Esophagus (tissue), 2 donors: ENCODE measurements at regions not wholly inside any gene's neighbourhood (a gene's known extent, or its start where the extent isn't known, plus 50 kb on each side); places are given as distances from the start of the nearest gene placed in this dataset.
"Not testable (repeated sequence)": the region's sequence is repeated elsewhere in the genome, so short reads cannot be mapped to it uniquely, and the experiment has no call there.

Source experiments
- H3K27ac ChIP-seq, 2 donors: one replicate each; pipeline ENCODE4 v1.5.1; 2013; ENCODE audit warnings: low read depth in 2 of 2, mild to moderate bottlenecking in 2 of 2, inconsistent platforms in 1 of 2, low read length in 1 of 2, moderate library complexity in 1 of 2
- H3K27me3 ChIP-seq, 2 donors: one replicate each; pipeline ENCODE4 v1.6.1; 2013; ENCODE audit warnings: low read length in 2 of 2, control low read depth in 1 of 2, mild to moderate bottlenecking in 1 of 2; ENCODE audit not compliant: insufficient read depth in 2 of 2, control insufficient read depth in 1 of 2
- H3K36me3 ChIP-seq, 2 donors: one replicate each; pipeline ENCODE4 v1.6.1; 2013; ENCODE audit warnings: low read length in 1 of 2; ENCODE audit not compliant: control insufficient read depth in 2 of 2, insufficient read depth in 2 of 2
- H3K4me1 ChIP-seq, 2 donors: one replicate each; pipeline ENCODE4 v1.6.1; 2013; ENCODE audit warnings: low read length in 1 of 2; ENCODE audit not compliant: control insufficient read depth in 2 of 2, insufficient read depth in 2 of 2
- H3K4me3 ChIP-seq, 2 donors: one replicate each; pipeline ENCODE4 v1.5.1; 2013; ENCODE audit warnings: low read length in 2 of 2, mild to moderate bottlenecking in 2 of 2, low read depth in 1 of 2, moderate library complexity in 1 of 2
- H3K9me3 ChIP-seq, 2 donors: one replicate each; pipeline ENCODE4 v1.6.1; 2013; ENCODE audit warnings: mild to moderate bottlenecking in 2 of 2, low read depth in 1 of 2, low read length in 1 of 2, moderate library complexity in 1 of 2; ENCODE audit not compliant: control insufficient read depth in 2 of 2, insufficient read depth in 1 of 2
- whole genome bisulfite sequencing, 2 donors: extraction: QIAGEN DNeasy Blood & Tissue Kit; methylation state at CpG; one replicate each; pipeline ENCODE4 v1.1.7; 2013; 5-methylcytosine and 5-hydroxymethylcytosine counted together
- donor health status: healthy with polysubstance abuse.
- donor health status: Bipolar disorder and iron deficiency.

DNA sequence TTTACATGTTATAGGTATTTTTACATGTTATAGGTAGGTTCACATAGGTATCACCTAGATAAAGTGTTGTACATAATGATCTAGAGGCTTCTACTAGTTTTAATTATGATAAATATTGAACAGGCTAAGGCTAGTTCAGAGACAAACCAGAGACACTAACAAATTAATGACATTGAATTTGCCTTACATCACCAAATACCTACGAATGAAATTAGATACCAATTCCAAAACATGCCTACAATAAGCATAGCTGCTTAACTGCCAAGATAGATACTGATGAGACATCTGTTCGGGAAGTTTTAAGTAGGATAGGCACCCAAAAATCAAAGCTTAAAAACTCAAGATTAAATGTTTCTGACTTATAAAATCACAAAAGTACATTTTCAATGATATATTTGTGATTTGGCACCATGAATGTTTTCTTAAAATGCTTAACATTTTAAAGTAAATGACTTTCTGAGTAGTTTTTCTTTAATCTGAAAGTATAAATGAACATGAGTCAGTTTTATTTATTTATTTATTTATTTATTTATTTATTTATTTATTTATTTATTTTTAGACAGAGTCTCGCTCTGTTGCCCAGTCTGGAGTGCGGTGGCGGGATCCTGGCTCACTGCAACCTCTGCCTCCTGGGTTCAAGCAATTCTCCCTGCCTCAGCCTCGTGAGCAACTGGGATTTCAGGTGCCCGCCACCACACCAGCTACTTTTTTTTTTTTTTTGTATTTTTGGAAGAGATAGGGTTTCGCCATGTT, 703.1 kb upstream of the ARRDC3 start:
- no peaks in the 10 kb centered on the region for H3K4me1 ChIP-seq
- WGBS, 2 donors, result 81 to 88% methylated on average over 8 of the region's 8 CpGs
- no peaks in the 10 kb centered on the region for H3K27me3 ChIP-seq
- H3K9me3 ChIP-seq, result no peaks in the 10 kb centered on the region
- H3K4me3 ChIP-seq, result no peak overlapping the region
- no peak overlapping the region for H3K27ac ChIP-seq
- H3K36me3 ChIP-seq, result no peaks in the 10 kb centered on the region

DNA sequence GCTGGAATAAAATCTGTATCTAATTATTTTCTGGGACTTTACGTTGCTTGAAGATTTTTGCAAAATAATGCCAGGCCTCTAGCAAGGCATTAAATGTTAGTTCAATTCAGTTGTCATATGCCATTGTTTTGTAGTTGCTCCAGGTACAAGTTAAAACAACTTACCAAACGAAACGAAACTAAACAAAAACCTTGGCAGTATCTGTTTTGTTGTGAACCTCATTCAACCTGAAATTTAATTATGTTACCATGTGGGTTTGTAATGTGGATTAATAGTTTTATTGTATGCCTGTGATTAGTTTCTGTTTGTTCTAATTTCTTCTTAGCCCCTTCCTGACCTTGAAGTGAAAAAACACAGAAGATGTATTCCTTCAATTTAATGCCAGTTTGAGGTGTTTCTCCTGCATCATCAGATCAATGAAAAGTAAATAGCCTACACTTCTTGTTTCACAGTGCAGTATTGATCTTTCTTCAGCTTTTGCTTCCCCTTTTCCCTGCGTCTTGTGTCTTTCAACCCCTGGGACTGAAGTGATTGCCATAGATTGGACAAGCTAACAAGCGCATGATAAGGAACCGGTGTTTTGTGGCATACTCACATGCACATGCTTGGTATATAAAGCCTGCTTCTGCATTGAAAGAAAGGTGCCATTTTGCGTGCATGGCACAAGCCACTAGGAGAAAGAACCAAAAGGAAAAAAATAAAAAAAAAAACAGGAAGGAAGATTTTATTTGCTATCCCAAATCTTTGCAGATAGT, 699.0 kb upstream of the ARRDC3 start:
- 48 to 52% methylated on average over 7 of the region's 7 CpGs for WGBS, 2 donors
- no peaks in the 10 kb centered on the region for H3K9me3 ChIP-seq
- peak overlapping the region in 1 of 2 donors; percentile 18 for H3K4me3 ChIP-seq
- H3K36me3 ChIP-seq, result no peaks in the 10 kb centered on the region
- no peak overlapping the region for H3K27ac ChIP-seq
- H3K4me1 ChIP-seq, result no peaks in the 10 kb centered on the region
- H3K27me3 ChIP-seq, result no peaks in the 10 kb centered on the region

DNA sequence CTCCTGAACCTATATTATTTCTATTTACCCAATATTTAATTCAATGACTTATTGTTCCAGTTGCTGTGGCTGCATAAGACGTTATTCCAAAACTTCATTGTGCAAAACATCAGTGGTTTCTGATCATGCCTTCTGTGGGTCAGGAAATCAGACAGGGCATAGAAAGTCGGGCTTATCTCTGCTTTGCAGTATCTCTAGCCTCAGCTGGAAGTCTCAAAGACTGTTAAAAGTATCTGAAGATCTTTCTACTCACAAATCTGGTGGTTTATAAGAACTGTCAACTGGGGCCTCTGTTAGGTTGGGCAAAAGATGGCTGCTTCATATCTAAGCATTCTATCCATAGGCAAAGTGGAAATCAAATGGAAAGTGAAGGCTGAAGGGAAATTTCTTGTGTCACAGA, 687.7 kb upstream of the ARRDC3 start:
- Histone ChIP-seq H3K27ac (no peak overlapping the region), H3K4me3 (no peak overlapping the region), H3K9me3 (peaks cover 0 to 3% of the 10 kb centered on the region in 2 donors), H3K36me3 (no peaks in the 10 kb centered on the region), H3K27me3 (no peaks in the 10 kb centered on the region), H3K4me1 (no peaks in the 10 kb centered on the region)
- WGBS, 2 donors, result 40 to 41% methylated on average over 2 of the region's 2 CpGs

DNA sequence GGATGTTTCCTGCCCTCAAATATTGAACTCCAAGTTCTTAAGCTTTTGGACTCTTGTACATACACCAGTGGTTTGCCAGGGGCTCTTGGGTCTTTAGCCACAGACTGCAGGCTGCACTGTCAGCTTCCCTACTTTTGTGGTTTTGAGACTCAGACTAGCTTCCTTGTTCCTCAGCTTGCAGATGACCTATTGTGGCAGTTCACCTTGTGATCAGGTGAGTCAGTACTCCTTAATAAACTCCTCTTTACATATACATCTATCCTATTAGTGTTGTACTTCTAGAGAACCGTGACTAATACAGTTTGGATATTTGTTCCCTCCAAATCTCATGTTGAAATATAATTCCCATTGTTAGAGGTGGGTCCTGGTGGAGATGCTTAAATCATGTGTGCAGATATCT, 681.9 kb upstream of the ARRDC3 start:
- H3K4me3 ChIP-seq, result no peak overlapping the region
- WGBS, 2 donors, result 68 to 79% methylated on average over 1 of the region's 1 CpG
- no peak overlapping the region for H3K27ac ChIP-seq
- H3K9me3 ChIP-seq, result peaks cover 0 to 3% of the 10 kb centered on the region in 2 donors
- H3K4me1 ChIP-seq, result no peaks in the 10 kb centered on the region
- H3K36me3 ChIP-seq, result no peaks in the 10 kb centered on the region
- H3K27me3 ChIP-seq, result no peaks in the 10 kb centered on the region

DNA sequence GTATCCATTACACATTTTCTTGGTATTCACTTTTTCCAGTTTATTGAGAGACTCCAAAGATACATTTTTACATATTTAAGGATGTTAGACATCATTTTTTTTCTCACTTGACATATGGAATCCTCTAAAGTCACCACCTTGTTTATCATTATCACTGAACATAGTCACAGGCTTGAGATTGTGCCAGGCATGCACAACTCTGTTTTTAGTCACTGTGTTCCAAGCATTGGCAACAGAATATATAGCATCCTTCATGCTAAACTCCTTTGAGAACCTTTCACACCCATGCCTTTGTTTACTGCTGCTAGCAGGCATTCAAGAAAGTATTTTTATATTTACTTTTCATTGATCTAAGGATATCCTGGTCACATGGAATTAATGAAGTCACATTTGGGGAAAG, 668.6 kb upstream of the ARRDC3 start:
- peaks cover 0 to 3% of the 10 kb centered on the region in 2 donors for H3K9me3 ChIP-seq

DNA sequence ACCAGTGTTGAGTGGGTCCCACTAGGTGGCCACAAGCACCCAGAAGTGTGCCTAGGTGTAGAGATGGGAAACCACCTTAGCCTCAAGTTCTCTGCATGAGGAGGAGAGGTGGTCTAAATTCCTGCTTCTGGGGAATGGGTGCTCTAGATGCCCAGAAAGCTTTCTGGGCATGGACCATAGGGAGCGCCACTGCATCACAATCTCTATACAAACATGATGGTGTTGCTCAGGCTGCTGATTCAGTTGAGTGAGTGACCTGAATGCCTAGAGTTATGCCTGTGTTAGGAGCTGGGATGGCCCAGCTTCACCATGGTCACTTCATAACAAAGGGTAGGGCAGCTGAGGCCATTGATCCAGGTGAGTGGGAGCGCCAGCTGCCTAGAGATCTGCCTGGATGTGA, 667.9 kb upstream of the ARRDC3 start:
- Histone ChIP-seq H3K9me3 (peaks cover 0 to 3% of the 10 kb centered on the region in 2 donors), H3K36me3 (no peaks in the 10 kb centered on the region), H3K27ac (no peak overlapping the region), H3K4me3 (no peak overlapping the region), H3K27me3 (no peaks in the 10 kb centered on the region), H3K4me1 (peaks cover 0 to 2% of the 10 kb centered on the region in 2 donors)
- 80 to 87% methylated on average over 2 of the region's 2 CpGs for WGBS, 2 donors

More for the DNA sequence above, 668.6 kb upstream of the ARRDC3 start:
- no peak overlapping the region for H3K27ac ChIP-seq
- H3K27me3 ChIP-seq, result no peaks in the 10 kb centered on the region
- peaks cover 0 to 2% of the 10 kb centered on the region in 2 donors for H3K4me1 ChIP-seq
- H3K36me3 ChIP-seq, result no peaks in the 10 kb centered on the region
- H3K4me3 ChIP-seq, result no peak overlapping the region

DNA sequence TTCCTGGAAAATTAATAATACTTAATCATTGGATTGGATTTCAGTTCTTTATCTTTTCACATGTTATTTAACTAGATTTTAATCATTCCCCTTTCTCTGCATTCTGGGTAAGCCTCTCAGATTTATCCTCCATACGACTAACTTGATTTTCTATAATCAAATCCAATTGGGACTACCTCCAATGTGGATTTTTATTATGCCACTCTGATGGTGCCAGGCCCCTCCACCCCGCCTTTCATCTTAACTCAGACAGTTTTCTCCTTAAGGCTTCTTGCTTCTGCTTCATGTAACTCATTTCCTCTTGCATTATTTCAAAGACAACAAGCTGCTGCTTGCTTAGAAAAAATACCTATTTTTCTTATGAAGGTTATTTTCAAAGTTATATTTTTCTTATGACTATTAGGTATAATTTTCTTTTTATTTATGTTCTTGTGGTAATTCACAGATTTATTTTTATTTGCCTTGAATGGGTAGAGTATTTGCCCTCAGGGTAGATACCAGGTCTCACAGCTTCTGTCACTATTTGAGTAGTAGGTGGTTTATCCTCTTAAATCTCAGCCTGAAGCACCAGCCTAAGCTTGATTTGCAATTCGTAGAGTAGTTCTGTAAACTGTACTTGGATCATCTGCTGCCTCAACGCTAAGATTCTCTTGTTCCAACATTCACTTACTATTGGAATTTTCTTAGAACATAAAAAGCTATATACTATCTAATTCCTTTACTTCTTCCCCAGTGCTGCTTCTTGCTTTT, 659.0 kb upstream of the ARRDC3 start:
- WGBS, 2 donors, result 44 to 52% methylated on average over 4 of the region's 4 CpGs
- Histone ChIP-seq H3K9me3 (no peaks in the 10 kb centered on the region), H3K27me3 (no peaks in the 10 kb centered on the region), H3K4me1 (no peaks in the 10 kb centered on the region), H3K27ac (no peak overlapping the region), H3K4me3 (no peak overlapping the region), H3K36me3 (no peaks in the 10 kb centered on the region)

DNA sequence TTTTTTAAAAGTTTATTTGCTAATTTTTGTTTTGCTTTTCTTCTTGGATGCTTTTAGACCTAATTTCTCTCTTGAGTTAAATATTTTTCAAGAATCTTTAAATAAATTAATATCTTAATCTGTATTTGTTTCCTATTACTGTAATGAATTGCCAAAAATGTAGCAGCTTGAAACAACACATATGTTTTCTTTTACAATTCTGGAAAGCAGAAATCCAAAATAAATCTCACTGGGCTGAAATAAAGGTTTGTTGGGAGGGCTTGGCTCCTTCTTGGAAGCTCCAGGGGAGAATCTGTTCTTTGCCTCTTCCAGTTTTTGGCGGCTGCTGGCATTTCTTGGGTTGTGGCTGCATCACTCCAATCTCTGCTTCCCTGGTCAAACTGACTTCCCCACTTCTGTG, 658.1 kb upstream of the ARRDC3 start:
- Histone ChIP-seq H3K4me1 (no peaks in the 10 kb centered on the region), H3K4me3 (no peak overlapping the region), H3K36me3 (no peaks in the 10 kb centered on the region), H3K9me3 (no peaks in the 10 kb centered on the region), H3K27ac (no peak overlapping the region), H3K27me3 (no peaks in the 10 kb centered on the region)
- 45 to 79% methylated on average over 1 of the region's 1 CpG for WGBS, 2 donors

DNA sequence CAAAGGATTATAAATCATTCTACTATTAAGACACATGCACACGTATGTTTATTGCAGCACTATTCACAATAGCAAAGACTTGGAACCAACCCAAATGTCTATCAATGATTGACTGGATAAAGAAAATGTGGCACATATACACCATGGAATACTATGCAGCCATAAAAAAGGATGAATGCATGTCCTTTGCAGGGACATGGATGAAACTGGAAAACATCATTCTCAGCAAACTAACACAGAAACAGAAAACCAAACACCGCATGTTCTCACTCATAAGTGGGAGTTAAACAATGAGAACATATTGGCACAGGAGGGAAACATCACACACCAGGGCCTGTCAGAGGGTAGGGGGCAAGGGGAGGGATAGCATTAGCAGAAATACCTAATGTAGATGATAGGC, 646.7 kb upstream of the ARRDC3 start:
- H3K4me3 ChIP-seq, H3K27ac ChIP-seq, H3K27me3 ChIP-seq, H3K9me3 ChIP-seq, H3K36me3 ChIP-seq, H3K4me1 ChIP-seq: not testable (repeated sequence)
- WGBS, 2 donors, result 77 to 88% methylated on average over 2 of the region's 2 CpGs
